DMS53 treated with DMSO at 0.1 percent for 48 hours (cell line): ENCODE measurements at regions not wholly inside any gene's neighbourhood (a gene's known extent, or its start where the extent isn't known, plus 50 kb on each side); places are given as distances from the start of the nearest gene placed in this dataset.

ENCODE experiments used
- DNase-seq: peaks from one replicate; lab custom pipeline; 2025; ENCODE audit not compliant: unreplicated experiment; lab: John Stamatoyannopoulos, UW

- DNase-seq: no peak
Observed at GRCh38 chr14:101098641-101099040, 195.1 kb upstream of the RTL1 start.

DNA sequence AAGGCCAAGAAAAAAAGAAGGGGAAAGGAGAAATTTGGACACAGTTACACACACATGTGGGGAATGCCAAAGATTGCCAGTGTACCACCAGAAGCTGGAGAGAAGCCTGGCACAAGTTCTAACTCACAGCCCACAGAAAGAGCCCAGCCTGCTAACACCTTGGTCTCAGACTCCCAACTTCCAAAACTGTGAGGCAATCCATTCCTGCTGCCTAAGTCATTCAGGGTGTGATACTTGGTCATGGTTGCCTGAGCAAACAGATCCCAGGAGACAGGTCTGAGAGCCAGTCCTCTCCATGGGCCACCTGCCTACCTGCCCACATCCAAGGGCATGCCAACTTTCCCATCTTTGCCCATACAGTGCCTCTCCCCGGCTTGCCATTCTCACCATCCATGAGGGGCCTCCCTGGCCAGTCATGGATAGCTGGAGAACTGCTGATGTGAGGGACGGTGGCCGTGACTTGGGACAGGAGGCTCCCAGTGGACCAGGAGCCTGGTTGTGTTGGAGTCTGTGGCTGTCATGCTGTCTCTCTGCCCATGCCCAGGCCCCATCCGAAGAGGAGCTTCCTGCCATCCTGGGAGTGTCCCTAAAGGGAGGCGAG, 198.0 kb upstream of the RTL1 start:
- no peak for DNase-seq

GRCh38 chr14:101102875-101103274, 199.4 kb upstream of the RTL1 start:
- DNase-seq: no peak

- DNase-seq: no peak
Observed at GRCh38 chr14:101103321-101103901, 199.9 kb upstream of the RTL1 start.

- DNase-seq: no peak
Observed at GRCh38 chr14:101104485-101104884, 201.0 kb upstream of the RTL1 start.

GRCh38 chr14:101105045-101105444, 201.5 kb upstream of the RTL1 start:
- no peak for DNase-seq

- DNase-seq: no peak
Observed at GRCh38 chr14:101108579-101109346, 205.2 kb upstream of the RTL1 start.

DNA sequence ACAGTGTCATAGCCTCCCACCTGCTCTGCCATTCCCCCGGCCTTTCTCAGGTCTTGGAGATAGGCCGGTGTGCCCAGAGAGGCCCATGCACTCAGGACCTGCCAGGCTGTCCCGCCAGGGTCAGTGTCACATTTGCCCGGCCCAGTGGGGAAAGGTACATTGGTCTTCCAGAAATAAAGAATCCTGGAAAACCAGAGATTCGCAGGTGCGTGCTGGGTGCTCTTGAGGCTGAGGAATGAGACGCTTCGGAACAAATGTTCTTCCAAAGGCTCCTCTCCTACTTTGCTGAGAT, 205.8 kb upstream of the RTL1 start:
- no peak for DNase-seq

DNA sequence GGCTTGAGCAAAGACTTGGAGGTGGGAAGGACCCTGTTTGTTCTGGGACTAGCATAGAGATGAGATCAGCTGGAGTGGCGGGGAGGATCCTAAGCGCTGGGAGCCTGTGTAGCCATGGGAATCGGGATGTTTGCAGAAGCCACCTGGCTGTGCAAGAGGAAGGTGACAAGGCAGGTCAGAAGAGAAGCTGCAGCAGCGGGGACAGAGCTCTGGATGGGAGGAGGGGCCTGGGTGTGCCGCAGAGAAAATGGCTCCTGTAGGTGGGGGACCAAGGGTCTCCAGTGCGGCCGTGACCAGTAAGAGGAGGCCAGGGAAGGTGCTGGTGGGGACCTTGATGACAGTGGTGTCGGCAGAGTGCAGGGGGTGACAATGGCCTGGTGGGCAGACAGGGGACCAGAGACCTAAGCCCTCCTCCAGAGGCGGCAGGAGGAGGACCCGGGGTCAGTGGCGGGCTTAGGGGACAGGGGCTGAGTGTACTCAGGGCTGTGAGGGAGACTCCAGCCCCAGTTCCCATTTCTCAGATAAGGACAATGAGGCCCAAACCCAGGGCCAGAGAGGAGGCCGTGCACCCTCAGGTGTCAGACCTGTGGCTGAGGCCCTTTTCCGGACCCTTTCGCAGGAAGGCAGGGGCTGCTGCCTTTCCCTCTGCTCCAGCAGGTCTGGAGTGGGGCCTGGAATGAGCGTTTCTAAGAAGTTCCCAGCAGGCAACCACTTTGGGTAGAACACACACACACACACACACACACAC, 206.6 kb upstream of the RTL1 start:
- no peak for DNase-seq

- no peak for DNase-seq
Observed at GRCh38 chr14:101110729-101111619, 207.5 kb upstream of the RTL1 start.

DNA sequence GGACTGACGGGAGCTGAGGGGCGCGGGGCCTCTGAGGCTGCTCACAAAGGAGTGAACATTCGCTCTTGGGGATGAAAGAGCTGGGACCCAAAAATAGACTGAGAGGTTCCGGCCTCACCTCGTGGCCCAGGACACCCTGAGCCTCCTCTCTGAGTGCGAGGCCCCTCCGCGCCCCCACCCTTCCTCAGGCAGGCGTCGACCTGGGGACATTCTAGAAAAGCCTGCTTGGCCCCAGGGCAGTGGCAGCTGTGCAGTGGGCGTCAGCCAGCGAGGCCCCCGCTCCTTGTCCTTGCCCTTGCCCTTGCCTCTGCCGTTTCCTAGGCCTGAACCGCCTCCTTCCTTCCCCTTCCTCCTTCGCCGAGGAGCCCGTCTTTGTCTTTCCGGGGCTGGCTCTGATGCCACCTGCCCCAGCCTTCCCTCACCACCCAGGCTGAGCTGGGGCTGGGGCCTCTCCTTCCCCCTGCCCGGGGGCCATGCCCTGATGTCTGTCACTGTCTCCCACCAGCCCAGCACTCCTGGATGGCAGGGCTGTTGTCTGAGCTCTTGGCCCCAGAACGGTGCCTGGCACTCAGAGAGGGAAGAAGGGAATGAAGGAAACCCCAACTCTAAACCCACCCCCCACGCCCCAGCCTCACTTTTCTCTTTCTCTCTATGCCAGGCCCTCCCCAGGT, 208.2 kb upstream of the RTL1 start:
- DNase-seq: no peak

- DNase-seq: no peak
Observed at GRCh38 chr14:101112351-101113107, 209.0 kb upstream of the RTL1 start.

GRCh38 chr14:101113108-101113612, 209.6 kb upstream of the RTL1 start:
- DNase-seq: no peak

DNA sequence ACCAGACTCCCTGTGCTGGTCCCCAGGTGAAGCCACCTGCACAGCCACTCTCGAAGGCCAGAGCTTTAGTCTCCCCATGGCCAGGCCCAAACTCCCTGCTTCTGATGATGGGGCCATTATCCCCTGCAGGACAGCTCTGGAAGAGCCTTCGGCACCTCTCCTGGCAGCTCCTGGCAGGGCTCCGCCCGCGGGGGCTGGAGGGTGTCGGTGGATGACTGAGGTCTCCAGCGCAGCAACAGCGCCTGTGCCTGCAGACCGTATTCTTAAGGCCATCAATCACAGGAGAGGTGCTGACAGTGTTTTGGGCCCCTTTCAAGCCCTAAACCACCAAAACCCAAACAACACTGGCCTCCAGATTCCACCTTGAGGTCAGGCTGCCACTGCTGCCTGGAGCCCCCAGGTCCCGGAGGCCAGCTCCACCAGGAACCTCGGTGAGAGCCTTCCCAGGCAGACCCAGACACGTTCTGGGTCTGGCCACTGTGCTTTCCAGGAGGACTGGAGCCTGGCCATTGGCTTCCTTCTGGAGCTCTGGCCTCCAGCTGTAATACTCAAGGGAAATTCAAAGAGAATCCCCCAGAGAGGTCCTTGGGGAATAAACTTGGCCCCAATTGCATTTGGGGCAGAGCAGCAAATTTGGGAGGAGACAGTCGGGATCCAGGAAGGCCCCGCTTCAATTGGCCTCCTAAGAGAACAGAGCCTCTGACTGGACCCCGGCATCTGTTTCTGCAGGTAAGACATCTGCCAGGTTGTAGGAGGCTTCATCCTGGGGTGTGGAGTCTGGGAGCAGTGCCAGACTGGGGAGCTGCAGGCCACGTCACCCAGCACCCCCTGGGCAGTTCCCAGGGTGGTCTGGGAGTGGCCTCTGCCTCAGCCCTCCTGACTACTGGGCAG, 210.6 kb upstream of the RTL1 start:
- no peak for DNase-seq

GRCh38 chr14:101114726-101115515, 211.4 kb upstream of the RTL1 start:
- DNase-seq: no peak

GRCh38 chr14:101115652-101116051, 212.1 kb upstream of the RTL1 start:
- DNase-seq: no peak

GRCh38 chr14:101116065-101116464, 212.5 kb upstream of the RTL1 start:
- no peak for DNase-seq
